ENCODE measurements at regions not wholly inside any gene's neighbourhood (a gene's known extent, or its start where the extent isn't known, plus 50 kb on each side); places are given as distances from the start of the nearest gene placed in this dataset.
A peak's percentile ranks its signal among the peaks of the same experiment; 100 is the strongest.

DNA sequence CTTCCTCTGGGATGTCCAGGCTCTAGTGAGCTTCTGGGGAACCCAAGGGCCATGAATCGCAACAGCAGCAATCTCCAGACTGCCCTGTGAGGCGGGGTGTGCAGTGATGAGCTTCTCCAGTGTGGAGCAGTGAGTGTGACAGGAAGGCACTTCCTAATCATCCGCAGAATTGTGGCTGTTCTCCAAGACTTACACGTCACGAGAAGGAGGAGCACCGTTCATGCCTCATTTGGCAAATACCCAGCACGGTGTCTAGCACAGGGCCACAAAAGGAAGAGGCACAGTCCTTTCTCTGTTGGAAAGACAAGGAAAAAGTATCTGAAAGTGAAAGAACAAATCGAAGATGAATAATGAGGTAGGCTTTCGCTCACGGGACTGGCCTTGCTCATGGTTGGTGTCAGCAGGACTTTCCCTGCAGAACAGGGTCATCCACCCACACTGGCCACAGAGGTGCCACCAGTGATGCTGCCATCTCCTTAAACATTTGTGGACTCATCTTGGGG, 125.1 kb upstream of the HAAO start:
- TF ChIP-seq EZH2 (IDR thresholded peaks at IDR 0.05; ENCODE audit: borderline replicate concordance, low read depth, low read length, poor library complexity, severe bottlenecking), result no peak
- TF ChIP-seq, protein P1, sequence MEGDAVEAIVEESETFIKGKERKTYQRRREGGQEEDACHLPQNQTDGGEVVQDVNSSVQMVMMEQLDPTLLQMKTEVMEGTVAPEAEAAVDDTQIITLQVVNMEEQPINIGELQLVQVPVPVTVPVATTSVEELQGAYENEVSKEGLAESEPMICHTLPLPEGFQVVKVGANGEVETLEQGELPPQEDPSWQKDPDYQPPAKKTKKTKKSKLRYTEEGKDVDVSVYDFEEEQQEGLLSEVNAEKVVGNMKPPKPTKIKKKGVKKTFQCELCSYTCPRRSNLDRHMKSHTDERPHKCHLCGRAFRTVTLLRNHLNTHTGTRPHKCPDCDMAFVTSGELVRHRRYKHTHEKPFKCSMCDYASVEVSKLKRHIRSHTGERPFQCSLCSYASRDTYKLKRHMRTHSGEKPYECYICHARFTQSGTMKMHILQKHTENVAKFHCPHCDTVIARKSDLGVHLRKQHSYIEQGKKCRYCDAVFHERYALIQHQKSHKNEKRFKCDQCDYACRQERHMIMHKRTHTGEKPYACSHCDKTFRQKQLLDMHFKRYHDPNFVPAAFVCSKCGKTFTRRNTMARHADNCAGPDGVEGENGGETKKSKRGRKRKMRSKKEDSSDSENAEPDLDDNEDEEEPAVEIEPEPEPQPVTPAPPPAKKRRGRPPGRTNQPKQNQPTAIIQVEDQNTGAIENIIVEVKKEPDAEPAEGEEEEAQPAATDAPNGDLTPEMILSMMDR (conservative IDR thresholded peaks at IDR 0.05; ENCODE audit: low read depth, low read length), result no peak
- ChIA-PET CTCF (interaction anchor here (0.5 kb wide), 1 partner anchor 279 kb away, joined by 3 read pairs; no protein-coding TSS in a partner anchor), POLR2A (ENCODE audit: low non-redundant PET) (no interaction called here)
- BruUV-seq (replicated peaks), result no TSS peak
- H3K27ac ChIP-seq (ENCODE audit: low read depth, low read length, poor library complexity, severe bottlenecking), result peak overlapping the region; percentile 18
- DNase-seq (ENCODE audit: low spot score), result peak; percentile 92
- intact Hi-C loops (cut with micrococcal nuclease; ENCODE audit: unreplicated experiment), result no loop called here
- no peaks in the 10 kb centered on the region for H3K36me3 ChIP-seq (ENCODE audit: insufficient read depth, low read length, poor library complexity, severe bottlenecking)
- no peaks in the 10 kb centered on the region for H3K27me3 ChIP-seq (replicated peaks; ENCODE audit: insufficient read depth, low read depth, low read length, poor library complexity)
- no peak overlapping the region for H3K4me3 ChIP-seq (ENCODE audit: low read depth, low read length, poor library complexity, severe bottlenecking)
- H3K4me1 ChIP-seq (ENCODE audit: insufficient read depth, low read length, poor library complexity, severe bottlenecking), result peaks cover 9% of the 10 kb centered on the region
- H3K9me3 ChIP-seq (ENCODE audit: low read depth, low read length, poor library complexity, severe bottlenecking), result no peaks in the 10 kb centered on the region

DNA sequence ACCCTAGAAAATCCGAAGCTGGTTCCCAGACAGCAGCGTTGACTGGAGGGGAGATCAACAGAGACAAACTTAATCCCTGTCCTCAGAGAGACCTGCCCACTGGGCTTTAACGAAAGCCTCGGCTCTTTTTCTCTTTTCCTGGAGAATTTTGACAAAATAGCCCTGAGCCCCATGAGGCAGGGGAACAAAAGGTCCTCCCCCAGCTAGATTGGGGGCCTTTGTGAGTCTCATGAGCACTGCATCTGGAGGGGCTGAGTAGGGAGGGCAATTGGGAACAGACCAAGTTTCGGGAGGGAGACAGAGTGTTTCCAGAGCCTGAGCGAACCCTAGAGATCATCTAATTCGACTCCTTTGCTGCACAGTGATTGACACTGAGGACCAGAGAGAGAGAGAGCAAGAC, 123.9 kb upstream of the HAAO start:
- peaks cover 9% of the 10 kb centered on the region for H3K4me1 ChIP-seq (ENCODE audit: insufficient read depth, low read length, poor library complexity, severe bottlenecking)
- TF ChIP-seq, protein P1 (conservative IDR thresholded peaks at IDR 0.05; ENCODE audit: low read depth, low read length), result no peak
- no peak for TF ChIP-seq EZH2 (IDR thresholded peaks at IDR 0.05; ENCODE audit: borderline replicate concordance, low read depth, low read length, poor library complexity, severe bottlenecking)
- no TSS peak for BruUV-seq (replicated peaks)
- H3K4me3 ChIP-seq (ENCODE audit: low read depth, low read length, poor library complexity, severe bottlenecking), result no peak overlapping the region
- no peak for DNase-seq (ENCODE audit: low spot score)
- no peaks in the 10 kb centered on the region for H3K36me3 ChIP-seq (ENCODE audit: insufficient read depth, low read length, poor library complexity, severe bottlenecking)
- H3K27me3 ChIP-seq (replicated peaks; ENCODE audit: insufficient read depth, low read depth, low read length, poor library complexity), result no peaks in the 10 kb centered on the region
- POLR2A ChIA-PET (ENCODE audit: low non-redundant PET), result no interaction called here
- H3K9me3 ChIP-seq (ENCODE audit: low read depth, low read length, poor library complexity, severe bottlenecking), result no peaks in the 10 kb centered on the region
- CTCF ChIA-PET, result no interaction called here
- H3K27ac ChIP-seq (ENCODE audit: low read depth, low read length, poor library complexity, severe bottlenecking), result no peak overlapping the region
- intact Hi-C loops (cut with micrococcal nuclease; ENCODE audit: unreplicated experiment), result no loop called here

DNA sequence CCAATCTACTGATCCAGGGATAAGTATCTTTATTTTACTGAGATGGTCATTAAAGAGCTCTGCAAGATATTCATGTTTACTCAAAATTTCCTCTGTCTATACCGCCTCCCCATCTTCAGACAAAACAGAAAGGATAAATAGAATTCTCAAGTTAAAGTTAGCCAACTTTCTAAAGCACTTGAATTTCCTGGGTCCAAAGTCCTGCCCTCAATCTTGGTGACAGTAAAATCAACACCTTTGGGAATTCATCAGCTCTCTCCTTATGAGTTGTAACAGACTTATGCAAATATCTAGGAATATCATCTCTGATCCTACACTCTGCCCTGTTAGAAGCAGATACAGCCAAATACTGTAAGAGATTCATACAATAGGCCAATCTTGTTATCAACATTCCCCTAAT, 122.5 kb upstream of the HAAO start:
- no peaks in the 10 kb centered on the region for H3K27me3 ChIP-seq (replicated peaks; ENCODE audit: insufficient read depth, low read depth, low read length, poor library complexity)
- DNase-seq (ENCODE audit: low spot score), result no peak
- intact Hi-C loops (cut with micrococcal nuclease; ENCODE audit: unreplicated experiment), result no loop called here
- H3K9me3 ChIP-seq (ENCODE audit: low read depth, low read length, poor library complexity, severe bottlenecking), result no peaks in the 10 kb centered on the region
- H3K36me3 ChIP-seq (ENCODE audit: insufficient read depth, low read length, poor library complexity, severe bottlenecking), result no peaks in the 10 kb centered on the region
- BruUV-seq (replicated peaks), result no TSS peak
- TF ChIP-seq, protein P1 (conservative IDR thresholded peaks at IDR 0.05; ENCODE audit: low read depth, low read length), result no peak
- TF ChIP-seq EZH2 (IDR thresholded peaks at IDR 0.05; ENCODE audit: borderline replicate concordance, low read depth, low read length, poor library complexity, severe bottlenecking), result no peak
- CTCF ChIA-PET, result no interaction called here
- POLR2A ChIA-PET (ENCODE audit: low non-redundant PET), result no interaction called here
- no peak overlapping the region for H3K27ac ChIP-seq (ENCODE audit: low read depth, low read length, poor library complexity, severe bottlenecking)
- no peak overlapping the region for H3K4me3 ChIP-seq (ENCODE audit: low read depth, low read length, poor library complexity, severe bottlenecking)
- peaks cover 9% of the 10 kb centered on the region for H3K4me1 ChIP-seq (ENCODE audit: insufficient read depth, low read length, poor library complexity, severe bottlenecking)
